RWPE1 (cell line): ENCODE measurements at regions not wholly inside any gene's neighbourhood (a gene's known extent, or its start where the extent isn't known, plus 50 kb on each side); places are given as distances from the start of the nearest gene placed in this dataset.

ENCODE experiments used
- CTCF ChIA-PET: fragments of 350-600 bp; sonication (Branson Sonifier 250); formaldehyde crosslinking; extraction: SDS; loops from one replicate; lab custom pipeline; 2021; lab: Yijun Ruan, JAX
- POLR2A ChIA-PET: fragments of 400-600 bp; formaldehyde crosslinking; extraction: SDS; loops from one replicate; lab custom pipeline; 2020; ENCODE audit warnings: antibody characterized with exemption; ENCODE audit not compliant: low non-redundant PET; lab: Yijun Ruan, JAX
- DNase-seq: peaks from one replicate; pipeline ENCODE4 v3.0.0; 2012; ENCODE audit warnings: low spot score
- H3K27ac ChIP-seq: fragments of 450-650 bp; 2 replicates; pipeline ENCODE4 v1.5.1; 2017
- CTCF ChIP-seq: fragments of 450-650 bp; conservative IDR thresholded peaks from 2 replicates; pipeline ENCODE4 v1.5.1; 2017; ENCODE audit warnings: low read depth, mild to moderate bottlenecking

GRCh38 chr5:164098531-164098930 is 593.1 kb downstream of the MAT2B start:
- no peak for TF ChIP-seq CTCF
- POLR2A ChIA-PET, result no interaction called here
- no peak for DNase-seq
- CTCF ChIA-PET, result no interaction called here
- H3K27ac ChIP-seq, result no peak overlapping the region

DNA sequence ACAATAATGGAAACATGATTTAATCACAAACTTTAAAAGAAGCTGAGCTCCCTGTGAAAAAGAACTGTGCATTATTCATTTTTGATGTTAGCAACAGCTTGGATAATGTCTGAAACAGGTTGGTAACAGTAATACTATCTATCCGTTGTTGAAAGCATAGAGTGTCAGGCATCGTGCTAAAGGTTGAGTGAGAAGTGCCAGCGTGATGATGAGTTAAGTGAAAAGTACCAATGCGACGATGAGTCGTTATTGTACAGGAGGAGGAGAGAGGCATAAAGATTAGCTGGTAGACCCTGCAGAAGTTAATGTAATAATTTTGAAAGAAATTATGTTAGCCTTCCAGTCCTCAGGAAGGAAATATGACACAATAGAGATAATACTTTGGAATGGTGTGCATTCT is 593.6 kb downstream of the MAT2B start:
- H3K27ac ChIP-seq, result no peak overlapping the region
- no peak for DNase-seq
- ChIA-PET POLR2A (no interaction called here), CTCF (no interaction called here)
- TF ChIP-seq CTCF, result no peak

- ChIA-PET CTCF (interaction anchor here (0.6 to 0.7 kb wide), 2 partner anchors 10 kb away, joined by 3 read pairs; no protein-coding TSS in a partner anchor), POLR2A (no interaction called here)
- DNase-seq, result no peak
- TF ChIP-seq CTCF, result no peak
- H3K27ac ChIP-seq, result no peak overlapping the region
Observed at GRCh38 chr5:164115420-164115819, 610.0 kb downstream of the MAT2B start.

- ChIA-PET POLR2A (no interaction called here), CTCF (no interaction called here)
- no peak overlapping the region for H3K27ac ChIP-seq
- TF ChIP-seq CTCF, result no peak
- peak; percentile 16 for DNase-seq
Observed at GRCh38 chr5:164119806-164120447, 614.5 kb downstream of the MAT2B start.

DNA sequence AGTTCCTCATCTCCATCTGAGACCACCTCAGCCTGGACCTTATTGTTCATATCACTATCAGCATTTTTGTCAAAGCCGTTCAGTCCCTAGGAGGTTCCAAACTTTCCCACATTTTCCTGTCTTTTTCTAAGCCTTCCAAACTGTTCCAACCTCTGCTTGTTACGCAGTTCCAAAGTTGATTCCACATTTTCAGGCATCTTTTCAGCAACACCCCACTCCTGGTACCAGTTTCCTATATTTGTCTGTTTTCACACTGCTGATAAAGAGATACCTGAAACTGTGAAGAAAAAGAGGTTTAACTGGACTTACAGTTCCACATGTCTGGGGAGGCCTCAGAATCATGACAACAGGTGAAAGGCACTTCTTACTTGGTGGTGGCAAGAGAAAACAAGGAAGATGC is 622.1 kb downstream of the MAT2B start:
- DNase-seq, result no peak
- POLR2A ChIA-PET, result no interaction called here
- CTCF ChIA-PET, result no interaction called here
- no peak for TF ChIP-seq CTCF
- no peak overlapping the region for H3K27ac ChIP-seq

- H3K27ac ChIP-seq, result no peak overlapping the region
- DNase-seq, result no peak
- no peak for TF ChIP-seq CTCF
- ChIA-PET POLR2A (no interaction called here), CTCF (no interaction called here)
Observed at GRCh38 chr5:164132358-164132757, 626.9 kb downstream of the MAT2B start.
